A549 (cell line): ENCODE measurements at regions not wholly inside any gene's neighbourhood (a gene's known extent, or its start where the extent isn't known, plus 50 kb on each side); places are given as distances from the start of the nearest gene placed in this dataset.

Source experiments
- ATAC-seq, 2 experiments: fragments of 200-7000 bp in 1 of 2; fragments of >200 bp in 1 of 2; cut with Nextera tagmentation in 1 of 2; cut with Tn5 transposase in 1 of 2; 3 replicates each; pipeline versions ENCODE4 v1.8.0 to v1.9.1; 2018 to 2020; ENCODE audit warnings: mild to moderate bottlenecking in 1 of 2, moderate library complexity in 1 of 2
- CTCF ChIA-PET: fragments of 300-600 bp; sonication (Branson Sonifier 250); formaldehyde crosslinking; extraction: SDS; loops from one replicate; lab custom pipeline; 2021; ENCODE audit warnings: antibody characterized with exemption, inconsistent platforms; lab: Yijun Ruan, JAX
- POLR2A ChIA-PET: fragments of 350-600 bp; formaldehyde crosslinking; extraction: SDS; loops from one replicate; lab custom pipeline; 2021; ENCODE audit warnings: antibody characterized with exemption, inconsistent platforms; lab: Yijun Ruan, JAX
- DNase-seq, 2 experiments: peaks; one replicate each; pipeline versions ENCODE4 v3.0.0 to v3.0.0-alpha.2; 2011 to 2016; ENCODE audit warnings: low read depth in 1 of 2, low spot score in 1 of 2
- FAIRE-seq: peaks from 2 replicates; lab custom pipeline; 2011; peaks lifted over from hg19 to GRCh38; lab: Jason Lieb, UNC
- H3K27ac ChIP-seq, 2 experiments: fragments of >200 bp; sonication (Bioruptor Twin); formaldehyde crosslinking; 3 replicates each; pipeline ENCODE4 v1.5.1; 2016 to 2017
- H3K4me1 ChIP-seq: fragments of >200 bp; sonication (Bioruptor Twin); formaldehyde crosslinking; 3 replicates; pipeline ENCODE4 v1.6.1; 2016
- H3K4me2 ChIP-seq: fragments of >200 bp; sonication (Bioruptor Twin); formaldehyde crosslinking; 3 replicates; pipeline ENCODE4 v1.6.1; 2016
- H3K4me3 ChIP-seq: fragments of >200 bp; sonication (Bioruptor Twin); formaldehyde crosslinking; 3 replicates; pipeline ENCODE4 v1.5.1; 2016
- H3K9me3 ChIP-seq: fragments of >200 bp; sonication (Bioruptor Twin); formaldehyde crosslinking; 3 replicates; pipeline ENCODE4 v1.6.1; 2016
- CBX2 ChIP-seq: fragments of 200-600 bp; sonication (generic); IDR thresholded peaks from 2 replicates; pipeline ENCODE4 v1.6.1; 2016; ENCODE audit warnings: low read depth, mild to moderate bottlenecking, borderline replicate concordance
- CEBPB ChIP-seq, 2 experiments: fragments of >200 bp in 1 of 2; sonication (Bioruptor Twin) in 1 of 2; formaldehyde crosslinking in 1 of 2; IDR thresholded peaks; 2 replicates each; pipeline ENCODE4 v1.6.1; 2012 to 2016
- CHD2 ChIP-seq: fragments of 150-350 bp; IDR thresholded peaks from 2 replicates; pipeline ENCODE4 v1.6.1; 2014; ENCODE audit warnings: low read length; ENCODE audit not compliant: partially characterized antibody
- CHD4 ChIP-seq: fragments of 200-600 bp; sonication (generic); IDR thresholded peaks from 2 replicates; pipeline ENCODE4 v1.6.1; 2016; ENCODE audit warnings: antibody characterized with exemption, mild to moderate bottlenecking, borderline replicate concordance
- CTCF ChIP-seq: fragments of >200 bp; sonication (Bioruptor Twin); formaldehyde crosslinking; IDR thresholded peaks from 3 replicates; pipeline ENCODE4 v1.5.1; 2016
- E2F6 ChIP-seq: IDR thresholded peaks from 2 replicates; pipeline ENCODE4 v1.6.1; 2012; ENCODE audit warnings: low read depth, borderline replicate concordance
- EHF ChIP-seq: fragments of 250-450 bp; sonication (Bioruptor Pico); IDR thresholded peaks from 2 replicates; pipeline ENCODE4 v1.5.0; 2020; ENCODE audit warnings: mild to moderate bottlenecking
- EP300 ChIP-seq, 2 experiments: fragments of >200 bp; sonication (Bioruptor Twin); formaldehyde crosslinking; IDR thresholded peaks; 2 replicates in 1 of 2; 3 replicates in 1 of 2; pipeline ENCODE4 v1.6.1; 2016 to 2017
- FOSL2 ChIP-seq, 2 experiments: fragments of 450-650 bp in 1 of 2; fragments of >200 bp in 1 of 2; sonication (Bioruptor Twin) in 1 of 2; formaldehyde crosslinking; IDR thresholded peaks; 2 replicates each; pipeline versions ENCODE4 v1.5.0 to v1.6.1; 2016 to 2020; ENCODE audit warnings: mild to moderate bottlenecking in 1 of 2, moderate library complexity in 1 of 2
- GATA3 ChIP-seq: IDR thresholded peaks from 2 replicates; pipeline ENCODE4 v1.6.1; 2012; ENCODE audit warnings: borderline replicate concordance
- HEYL ChIP-seq: fragments of 250-450 bp; sonication (Bioruptor Pico); IDR thresholded peaks from 2 replicates; pipeline ENCODE4 v1.8.0; 2021; ENCODE audit warnings: mild to moderate bottlenecking, moderate library complexity
- HOXA7 ChIP-seq: fragments of 250-450 bp; sonication (Bioruptor Pico); IDR thresholded peaks from 2 replicates; pipeline ENCODE4 v1.5.0; 2020; ENCODE audit warnings: mild to moderate bottlenecking, moderate library complexity
- HOXB5 ChIP-seq: fragments of 250-450 bp; sonication (Bioruptor Pico); IDR thresholded peaks from 2 replicates; pipeline ENCODE4 v1.5.0; 2020; ENCODE audit warnings: mild to moderate bottlenecking, moderate library complexity
- JUNB ChIP-seq: fragments of >200 bp; sonication (Bioruptor Twin); formaldehyde crosslinking; IDR thresholded peaks from 2 replicates; pipeline ENCODE4 v1.6.1; 2016
- KDM1A ChIP-seq: fragments of 200-600 bp; sonication (generic); IDR thresholded peaks from 2 replicates; pipeline ENCODE4 v1.6.1; 2016; ENCODE audit warnings: low read depth, mild to moderate bottlenecking
- MAFK ChIP-seq: fragments of 450-650 bp; IDR thresholded peaks from 2 replicates; pipeline ENCODE4 v1.6.1; 2014; ENCODE audit not compliant: partially characterized antibody
- MAZ ChIP-seq: fragments of 150-350 bp; IDR thresholded peaks from 2 replicates; pipeline ENCODE4 v1.6.1; 2014; ENCODE audit warnings: antibody characterized with exemption, low read depth, low read length, borderline replicate concordance
- NFE2L2 ChIP-seq: fragments of 150-350 bp; conservative IDR thresholded peaks from 2 replicates; pipeline ENCODE4 v1.6.1; 2014; ENCODE audit warnings: low read length
- NPAS2 ChIP-seq: fragments of 250-450 bp; sonication (Bioruptor Pico); IDR thresholded peaks from 2 replicates; pipeline ENCODE4 v1.8.0; 2022; ENCODE audit warnings: mild to moderate bottlenecking, moderate library complexity, borderline replicate concordance
- PBX3 ChIP-seq: IDR thresholded peaks from 2 replicates; pipeline ENCODE4 v1.6.1; 2012
- PHF8 ChIP-seq: fragments of 200-600 bp; sonication (generic); IDR thresholded peaks from 2 replicates; pipeline ENCODE4 v1.6.1; 2016; ENCODE audit warnings: low read depth, mild to moderate bottlenecking, antibody characterized with exemption, moderate library complexity, borderline replicate concordance
- POLR2A ChIP-seq: IDR thresholded peaks from 2 replicates; pipeline ENCODE4 v1.6.1; 2012; ENCODE audit warnings: mild to moderate bottlenecking, low read length
- POLR2AphosphoS2 ChIP-seq: conservative IDR thresholded peaks from 2 replicates; pipeline ENCODE4 v1.6.1; 2012; ENCODE audit warnings: low read length, improper control_type of control experiment, inconsistent platforms
- RAD21 ChIP-seq, 2 experiments: fragments of >200 bp in 1 of 2; sonication (Bioruptor Twin) in 1 of 2; formaldehyde crosslinking in 1 of 2; IDR thresholded peaks in 1 of 2; conservative IDR thresholded peaks in 1 of 2; 2 replicates in 1 of 2; 3 replicates in 1 of 2; pipeline ENCODE4 v1.6.1; 2012 to 2018; ENCODE audit warnings: inconsistent platforms in 1 of 2
- RARB ChIP-seq: fragments of 250-450 bp; sonication (Bioruptor Pico); IDR thresholded peaks from 2 replicates; pipeline ENCODE4 v1.8.0; 2021; ENCODE audit warnings: mild to moderate bottlenecking, moderate library complexity
- RFX5 ChIP-seq: fragments of 450-650 bp; IDR thresholded peaks from 2 replicates; pipeline ENCODE4 v1.7.1; 2014; ENCODE audit warnings: antibody characterized with exemption, mild to moderate bottlenecking, moderate library complexity
- RNF2 ChIP-seq: fragments of 200-600 bp; sonication (generic); IDR thresholded peaks from 2 replicates; pipeline ENCODE4 v1.6.1; 2016; ENCODE audit warnings: low read depth, mild to moderate bottlenecking, antibody characterized with exemption, moderate library complexity, borderline replicate concordance
- USF2 ChIP-seq: fragments of 450-650 bp; IDR thresholded peaks from 2 replicates; pipeline ENCODE4 v1.6.1; 2014; ENCODE audit warnings: antibody characterized with exemption
- ZSCAN20 ChIP-seq: fragments of 250-450 bp; sonication (Bioruptor Pico); IDR thresholded peaks from 2 replicates; pipeline ENCODE4 v1.8.0; 2022; ENCODE audit warnings: mild to moderate bottlenecking, moderate library complexity
- whole genome bisulfite sequencing: methylation state at CpG from one replicate; pipeline ENCODE4 v1.1.6; 2017; ENCODE audit errors: missing lambda C conversion rate; 5-methylcytosine and 5-hydroxymethylcytosine counted together
- TF ChIP-seq, protein P1 (sequence below): fragments of 250-450 bp; sonication (Bioruptor Pico); IDR thresholded peaks from 2 replicates; pipeline ENCODE4 v1.5.0; 2021; ENCODE audit warnings: mild to moderate bottlenecking, moderate library complexity, borderline replicate concordance
- TF ChIP-seq, protein P2 (sequence below): fragments of >200 bp; sonication (Bioruptor Twin); formaldehyde crosslinking; IDR thresholded peaks from 3 replicates; pipeline ENCODE4 v1.6.1; 2016

DNA sequence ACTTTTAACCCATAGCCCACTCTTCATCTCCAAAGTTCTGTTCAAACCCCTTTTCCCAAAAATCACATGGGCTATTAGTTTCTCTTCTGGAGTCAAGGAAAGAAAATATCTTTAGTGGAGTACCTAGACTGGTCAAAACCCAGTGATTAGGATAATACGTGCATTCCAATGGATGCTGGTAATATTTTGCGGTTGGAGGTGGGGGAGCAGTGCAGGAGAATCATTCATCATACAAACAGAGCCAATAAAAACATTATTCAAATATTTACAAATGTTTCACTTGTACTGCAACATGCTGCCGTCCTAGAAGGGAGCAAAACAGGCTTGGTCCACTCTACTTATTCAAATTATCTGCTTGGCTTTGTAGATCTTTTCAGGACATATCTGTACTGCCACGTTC is 57.2 kb upstream of the RAB9B start:
- 21% methylated on average over 4 of the region's 4 CpGs for WGBS
- no peak for ATAC-seq
- no peak for DNase-seq
- Histone ChIP-seq H3K27ac (no peak overlapping the region), H3K4me1 (no peaks in the 10 kb centered on the region), H3K4me3 (no peak overlapping the region), H3K4me2 (no peak overlapping the region), H3K9me3 (no peaks in the 10 kb centered on the region)
- ChIA-PET CTCF (no interaction called here), POLR2A (no interaction called here)
- no peak for FAIRE-seq
- TF ChIP-seq PBX3: no peak
- no peak for TF ChIP-seq MAZ
- no peak for TF ChIP-seq GATA3
- TF ChIP-seq NFE2L2: no peak
- no peak for TF ChIP-seq NPAS2
- TF ChIP-seq, protein P1, sequence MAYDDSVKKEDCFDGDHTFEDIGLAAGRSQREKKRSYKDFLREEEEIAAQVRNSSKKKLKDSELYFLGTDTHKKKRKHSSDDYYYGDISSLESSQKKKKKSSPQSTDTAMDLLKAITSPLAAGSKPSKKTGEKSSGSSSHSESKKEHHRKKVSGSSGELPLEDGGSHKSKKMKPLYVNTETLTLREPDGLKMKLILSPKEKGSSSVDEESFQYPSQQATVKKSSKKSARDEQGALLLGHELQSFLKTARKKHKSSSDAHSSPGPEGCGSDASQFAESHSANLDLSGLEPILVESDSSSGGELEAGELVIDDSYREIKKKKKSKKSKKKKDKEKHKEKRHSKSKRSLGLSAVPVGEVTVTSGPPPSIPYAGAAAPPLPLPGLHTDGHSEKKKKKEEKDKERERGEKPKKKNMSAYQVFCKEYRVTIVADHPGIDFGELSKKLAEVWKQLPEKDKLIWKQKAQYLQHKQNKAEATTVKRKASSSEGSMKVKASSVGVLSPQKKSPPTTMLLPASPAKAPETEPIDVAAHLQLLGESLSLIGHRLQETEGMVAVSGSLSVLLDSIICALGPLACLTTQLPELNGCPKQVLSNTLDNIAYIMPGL (CRISPR knock-in tag): no peak
- TF ChIP-seq POLR2AphosphoS2: no peak
- no peak for TF ChIP-seq CEBPB (IDR thresholded peaks at IDR 0.05)
- TF ChIP-seq RFX5: no peak
- TF ChIP-seq CHD4: no peak
- TF ChIP-seq KDM1A: no peak
- TF ChIP-seq ZSCAN20: no peak
- TF ChIP-seq EHF (CRISPR knock-in tag): no peak
- no peak for TF ChIP-seq FOSL2 (IDR thresholded peaks at IDR 0.05)
- no peak for TF ChIP-seq FOSL2 (CRISPR knock-in tag; IDR thresholded peaks at IDR 0.05)
- TF ChIP-seq RNF2: no peak
- no peak for TF ChIP-seq HEYL (CRISPR knock-in tag)
- TF ChIP-seq HOXA7 (CRISPR knock-in tag): no peak
- TF ChIP-seq USF2: no peak
- no peak for TF ChIP-seq CTCF

DNA sequence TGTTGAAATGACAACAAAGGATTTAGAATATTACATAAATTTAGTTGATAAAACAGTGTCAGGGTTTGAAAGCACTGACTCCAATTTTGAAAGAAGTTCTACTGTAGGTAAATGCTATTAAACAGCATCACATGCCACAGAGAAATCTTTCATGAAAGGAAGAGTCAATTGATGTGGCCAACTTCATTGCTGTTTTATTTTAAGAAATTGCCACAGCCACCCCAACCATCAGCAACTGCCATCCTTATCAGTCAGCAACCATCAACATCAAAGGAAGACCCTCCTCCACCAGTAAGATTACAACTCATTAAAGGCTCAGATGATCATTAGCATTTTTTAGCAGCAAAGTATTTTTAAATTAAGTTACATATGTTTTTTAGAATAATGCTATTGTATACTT is 54.6 kb upstream of the RAB9B start:
- Histone ChIP-seq H3K4me2 (no peak overlapping the region), H3K4me1 (no peaks in the 10 kb centered on the region), H3K9me3 (no peaks in the 10 kb centered on the region), H3K4me3 (no peak overlapping the region), H3K27ac (no peak overlapping the region)
- ChIA-PET POLR2A (no interaction called here), CTCF (no interaction called here)
- ATAC-seq: no peak
- FAIRE-seq: no peak
- no peak for DNase-seq
- TF ChIP-seq, protein P1 (CRISPR knock-in tag): no peak
- no peak for TF ChIP-seq POLR2A
- TF ChIP-seq E2F6: no peak
- no peak for TF ChIP-seq EP300 (IDR thresholded peaks at IDR 0.05)
- no peak for TF ChIP-seq PHF8
- TF ChIP-seq MAFK: no peak
- no peak for TF ChIP-seq RAD21 (conservative IDR thresholded peaks at IDR 0.05 in 1 of 2, IDR thresholded peaks at IDR 0.05 in 1 of 2)
- TF ChIP-seq, protein P2, sequence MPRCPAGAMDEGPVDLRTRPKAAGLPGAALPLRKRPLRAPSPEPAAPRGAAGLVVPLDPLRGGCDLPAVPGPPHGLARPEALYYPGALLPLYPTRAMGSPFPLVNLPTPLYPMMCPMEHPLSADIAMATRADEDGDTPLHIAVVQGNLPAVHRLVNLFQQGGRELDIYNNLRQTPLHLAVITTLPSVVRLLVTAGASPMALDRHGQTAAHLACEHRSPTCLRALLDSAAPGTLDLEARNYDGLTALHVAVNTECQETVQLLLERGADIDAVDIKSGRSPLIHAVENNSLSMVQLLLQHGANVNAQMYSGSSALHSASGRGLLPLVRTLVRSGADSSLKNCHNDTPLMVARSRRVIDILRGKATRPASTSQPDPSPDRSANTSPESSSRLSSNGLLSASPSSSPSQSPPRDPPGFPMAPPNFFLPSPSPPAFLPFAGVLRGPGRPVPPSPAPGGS: no peak
- TF ChIP-seq HOXA7 (CRISPR knock-in tag): no peak
- TF ChIP-seq CBX2: no peak
- no peak for TF ChIP-seq RARB (CRISPR knock-in tag)
- TF ChIP-seq HOXB5 (CRISPR knock-in tag): no peak
- no peak for TF ChIP-seq JUNB
- TF ChIP-seq GATA3: no peak
- no peak for TF ChIP-seq ZSCAN20
- TF ChIP-seq CHD2: no peak
